ENCODE measurements at regions not wholly inside any gene's neighbourhood (a gene's known extent, or its start where the extent isn't known, plus 50 kb on each side); places are given as distances from the start of the nearest gene placed in this dataset.

DNA sequence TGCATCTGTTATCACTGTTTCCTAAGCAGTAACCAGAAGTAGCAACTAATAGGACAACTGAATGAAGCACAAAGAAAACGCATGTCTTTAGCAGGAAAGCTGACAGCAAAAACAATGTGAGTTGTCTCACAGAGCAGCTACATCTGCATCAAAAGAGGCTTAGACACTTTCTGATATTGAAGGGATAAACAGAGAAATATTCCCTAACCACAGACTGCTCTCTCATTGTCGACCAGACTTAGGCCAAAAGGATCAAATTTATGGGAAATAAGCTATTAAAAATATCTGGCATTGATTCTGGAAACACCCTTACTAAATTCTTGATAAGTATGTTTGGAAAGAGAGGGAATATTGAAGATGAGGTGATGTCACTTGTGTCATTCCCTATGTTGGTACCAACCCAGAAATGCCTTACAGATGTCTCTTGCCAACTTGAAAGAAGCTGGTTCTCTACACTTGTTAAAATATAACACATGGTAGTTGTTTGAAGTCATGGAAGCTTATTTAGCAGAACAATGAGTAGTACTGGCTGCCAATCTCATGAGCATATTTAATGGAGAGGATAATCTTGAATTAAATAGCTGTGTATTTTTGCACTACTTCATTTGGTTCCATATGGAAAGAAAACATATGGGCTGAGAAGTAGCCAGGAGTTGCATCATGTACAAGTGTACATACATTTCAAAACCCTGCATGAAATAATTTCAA, 929.3 kb upstream of the MAN1A1 start:
- Histone ChIP-seq H3K4me3 (no peak overlapping the region), H3K4me2 (ENCODE audit: insufficient read depth, low read length) (no peak overlapping the region), H3K27ac (ENCODE audit: extremely low read depth, low read depth, low read length) (no peak overlapping the region), H3K9me3 (replicated peaks; ENCODE audit: control insufficient read depth, insufficient read depth, low read depth, low read length) (no peaks in the 10 kb centered on the region), H3K4me1 (replicated peaks in 1 of 2; ENCODE audit: control insufficient read depth in 2 of 2, insufficient read depth in 2 of 2, low read length in 2 of 2) (no peaks in the 10 kb centered on the region), H3K36me3 (ENCODE audit: control insufficient read depth, insufficient read depth, low read length) (no peaks in the 10 kb centered on the region), H4K20me1 (replicated peaks; ENCODE audit: control insufficient read depth, insufficient read depth, low read length) (no peaks in the 10 kb centered on the region), H3K27me3 (ENCODE audit: control insufficient read depth in 2 of 2, insufficient read depth in 2 of 2, low read length in 2 of 2) (no peaks in the 10 kb centered on the region), H3K9me1 (ENCODE audit: control insufficient read depth, insufficient read depth, low read length) (no peaks in the 10 kb centered on the region), H3K79me2 (ENCODE audit: control insufficient read depth, insufficient read depth, low read length) (no peaks in the 10 kb centered on the region), H3K9ac (ENCODE audit: insufficient read depth in 1 of 2, low read depth in 2 of 2, low read length in 2 of 2) (no peak overlapping the region), H2AFZ (ENCODE audit: low read depth, low read length) (no peak overlapping the region)
- intact Hi-C loops (cut with micrococcal nuclease): no loop called here
- CTCF ChIA-PET (ENCODE audit: low intra/inter-chr PET ratio): no interaction called here
- 4% methylated on average over 2 of the region's 2 CpGs for WGBS (ENCODE audit: insufficient coverage, low coverage, missing lambda C conversion rate)
- FAIRE-seq (no peak), DNase-seq (ENCODE audit: extremely low read depth in 1 of 4, low spot score in 3 of 4) (no peak), ATAC-seq (no peak)
- BruUV-seq (replicated peaks): no TSS peak
- POLR2A ChIA-PET: no interaction called here
- in situ Hi-C loops (cut with MboI): no loop called here
- TF ChIP-seq RBM39 (optimal IDR thresholded peaks at IDR 0.05; ENCODE audit: low read depth, low read length): no peak
- no peak for TF ChIP-seq EP300 (IDR thresholded peaks at IDR 0.05; ENCODE audit: low read length)
- TF ChIP-seq, protein P1, sequence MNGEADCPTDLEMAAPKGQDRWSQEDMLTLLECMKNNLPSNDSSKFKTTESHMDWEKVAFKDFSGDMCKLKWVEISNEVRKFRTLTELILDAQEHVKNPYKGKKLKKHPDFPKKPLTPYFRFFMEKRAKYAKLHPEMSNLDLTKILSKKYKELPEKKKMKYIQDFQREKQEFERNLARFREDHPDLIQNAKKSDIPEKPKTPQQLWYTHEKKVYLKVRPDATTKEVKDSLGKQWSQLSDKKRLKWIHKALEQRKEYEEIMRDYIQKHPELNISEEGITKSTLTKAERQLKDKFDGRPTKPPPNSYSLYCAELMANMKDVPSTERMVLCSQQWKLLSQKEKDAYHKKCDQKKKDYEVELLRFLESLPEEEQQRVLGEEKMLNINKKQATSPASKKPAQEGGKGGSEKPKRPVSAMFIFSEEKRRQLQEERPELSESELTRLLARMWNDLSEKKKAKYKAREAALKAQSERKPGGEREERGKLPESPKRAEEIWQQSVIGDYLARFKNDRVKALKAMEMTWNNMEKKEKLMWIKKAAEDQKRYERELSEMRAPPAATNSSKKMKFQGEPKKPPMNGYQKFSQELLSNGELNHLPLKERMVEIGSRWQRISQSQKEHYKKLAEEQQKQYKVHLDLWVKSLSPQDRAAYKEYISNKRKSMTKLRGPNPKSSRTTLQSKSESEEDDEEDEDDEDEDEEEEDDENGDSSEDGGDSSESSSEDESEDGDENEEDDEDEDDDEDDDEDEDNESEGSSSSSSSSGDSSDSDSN (IDR thresholded peaks at IDR 0.05; ENCODE audit: borderline replicate concordance in 1 of 2, low read depth in 2 of 2, low read length in 2 of 2): no peak
- no peak for TF ChIP-seq NELFE (IDR thresholded peaks at IDR 0.05; ENCODE audit: insufficient read depth, insufficient read length)
- TF ChIP-seq KLF10 (CRISPR knock-in tag; IDR thresholded peaks at IDR 0.05): no peak
- TF ChIP-seq MAFG (tag; conservative IDR thresholded peaks at IDR 0.05): no peak
- no peak for TF ChIP-seq ZFX (CRISPR knock-in tag; IDR thresholded peaks at IDR 0.05)
- TF ChIP-seq ZNF511 (CRISPR knock-in tag; IDR thresholded peaks at IDR 0.05): no peak
- no peak for TF ChIP-seq FOS (IDR thresholded peaks at IDR 0.05; ENCODE audit: extremely low read depth, insufficient read length)
